ENCODE measurements at regions not wholly inside any gene's neighbourhood (a gene's known extent, or its start where the extent isn't known, plus 50 kb on each side); places are given as distances from the start of the nearest gene placed in this dataset.

DNA sequence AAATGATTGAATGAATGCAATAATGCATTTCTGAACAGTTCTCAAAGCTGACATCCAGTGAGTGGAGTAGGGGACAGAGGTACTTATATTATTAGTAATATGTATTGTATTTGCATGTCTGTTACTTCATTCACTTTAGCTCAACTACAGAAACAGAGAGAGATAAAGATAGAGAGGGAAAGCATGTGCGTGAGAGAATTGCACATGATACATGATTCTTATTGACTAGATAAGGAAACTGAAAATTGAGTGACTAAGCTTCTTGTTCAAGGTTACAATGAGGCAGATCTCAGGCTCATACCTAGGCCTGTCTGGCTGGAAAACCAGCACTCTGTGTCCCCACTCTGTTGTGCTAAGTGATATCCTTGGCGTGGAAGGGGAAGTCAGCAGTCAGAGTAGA is 337.7 kb upstream of the KLF4 start:
- TF ChIP-seq CTCF (IDR thresholded peaks at IDR 0.05) (no peak), POLR2A (IDR thresholded peaks at IDR 0.05) (no peak)
